ENCODE measurements at regions not wholly inside any gene's neighbourhood (a gene's known extent, or its start where the extent isn't known, plus 50 kb on each side); places are given as distances from the start of the nearest gene placed in this dataset.

- TF ChIP-seq, protein P1, sequence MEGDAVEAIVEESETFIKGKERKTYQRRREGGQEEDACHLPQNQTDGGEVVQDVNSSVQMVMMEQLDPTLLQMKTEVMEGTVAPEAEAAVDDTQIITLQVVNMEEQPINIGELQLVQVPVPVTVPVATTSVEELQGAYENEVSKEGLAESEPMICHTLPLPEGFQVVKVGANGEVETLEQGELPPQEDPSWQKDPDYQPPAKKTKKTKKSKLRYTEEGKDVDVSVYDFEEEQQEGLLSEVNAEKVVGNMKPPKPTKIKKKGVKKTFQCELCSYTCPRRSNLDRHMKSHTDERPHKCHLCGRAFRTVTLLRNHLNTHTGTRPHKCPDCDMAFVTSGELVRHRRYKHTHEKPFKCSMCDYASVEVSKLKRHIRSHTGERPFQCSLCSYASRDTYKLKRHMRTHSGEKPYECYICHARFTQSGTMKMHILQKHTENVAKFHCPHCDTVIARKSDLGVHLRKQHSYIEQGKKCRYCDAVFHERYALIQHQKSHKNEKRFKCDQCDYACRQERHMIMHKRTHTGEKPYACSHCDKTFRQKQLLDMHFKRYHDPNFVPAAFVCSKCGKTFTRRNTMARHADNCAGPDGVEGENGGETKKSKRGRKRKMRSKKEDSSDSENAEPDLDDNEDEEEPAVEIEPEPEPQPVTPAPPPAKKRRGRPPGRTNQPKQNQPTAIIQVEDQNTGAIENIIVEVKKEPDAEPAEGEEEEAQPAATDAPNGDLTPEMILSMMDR (IDR thresholded peaks at IDR 0.05; ENCODE audit: low read length), result no peak
- TF ChIP-seq EZH2 (optimal IDR thresholded peaks at IDR 0.05; ENCODE audit: low read depth, low read length), result no peak
These were observed 140.0 kb upstream of the RPL38 start for GRCh38 chr17:74063439-74063838.

Data from MM.1S (cell line).